ENCODE measurements at regions not wholly inside any gene's neighbourhood (a gene's known extent, or its start where the extent isn't known, plus 50 kb on each side); places are given as distances from the start of the nearest gene placed in this dataset.

DNA sequence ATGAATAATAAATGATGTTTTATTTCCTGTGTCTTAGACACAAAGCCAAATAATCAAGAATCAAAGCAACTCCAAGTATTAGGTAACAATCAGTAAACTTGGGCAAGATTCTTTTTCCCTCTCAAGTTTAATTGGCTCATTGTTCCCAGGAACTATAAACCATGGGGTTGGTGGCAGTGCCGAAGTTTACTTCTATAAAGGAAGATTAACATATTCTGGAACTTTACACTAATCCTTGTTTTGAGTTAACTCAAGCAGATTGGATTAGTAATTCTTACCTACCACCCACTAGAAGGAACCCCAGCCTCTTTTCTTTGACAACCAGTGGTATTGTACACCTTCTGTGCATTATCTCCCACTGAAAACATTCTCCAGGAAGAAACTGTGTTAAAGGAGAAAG, 197.1 kb downstream of the EXOC5 start:
- TF ChIP-seq POLR2A (IDR thresholded peaks at IDR 0.05) (no peak), CTCF (IDR thresholded peaks at IDR 0.05 in 4 of 5, conservative IDR thresholded peaks at IDR 0.05 in 1 of 5) (no peak)
- Histone ChIP-seq H3K4me1 (no peaks in the 10 kb centered on the region), H3K36me3 (no peaks in the 10 kb centered on the region), H3K9me3 (no peaks in the 10 kb centered on the region), H3K4me3 (no peak overlapping the region), H3K27ac (no peak overlapping the region), H3K27me3 (peaks cover 0 to 3% (median 0%) of the 10 kb centered on the region in 3 donors)
- no peak for DNase-seq
- in situ Hi-C loops (cut with MboI; ENCODE audit: low sequenced_read_pairs in 4 of 4), result no loop called here
- intact Hi-C loops (cut with DNase I; ENCODE audit: low total_unique reads), result no loop called here
- no peak for ATAC-seq

DNA sequence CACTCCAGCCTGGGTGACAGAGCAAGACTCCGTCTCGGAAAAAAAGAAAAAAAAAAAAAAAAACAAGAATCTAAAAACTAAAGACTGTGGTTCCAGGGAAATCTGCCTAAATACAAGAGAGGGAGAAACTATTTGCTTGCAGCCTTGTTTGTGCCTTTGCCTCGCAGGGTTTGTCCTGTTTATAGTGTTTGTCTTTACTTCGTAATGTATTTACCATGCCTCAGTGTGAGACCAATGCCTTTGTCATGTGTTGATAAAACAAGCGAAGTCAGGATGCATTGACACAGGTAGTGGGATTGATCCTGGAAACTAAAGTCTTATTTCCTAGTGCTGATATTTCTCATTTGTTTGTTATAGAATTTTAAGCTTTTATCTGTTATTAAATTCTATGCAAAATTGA, 199.0 kb downstream of the EXOC5 start:
- H3K27ac ChIP-seq, result no peak overlapping the region
- intact Hi-C loops (cut with DNase I; ENCODE audit: low total_unique reads) (loop anchor here (10.0 kb wide), 1 partner anchor 575 kb away; no protein-coding TSS in a partner anchor), in situ Hi-C loops (cut with MboI; ENCODE audit: low sequenced_read_pairs in 4 of 4) (no loop called here)
- no peak for ATAC-seq
- H3K4me1 ChIP-seq, result no peaks in the 10 kb centered on the region
- H3K27me3 ChIP-seq, result peaks cover 0 to 3% (median 0%) of the 10 kb centered on the region in 3 donors
- no peak for TF ChIP-seq POLR2A (IDR thresholded peaks at IDR 0.05)
- no peak for TF ChIP-seq CTCF (IDR thresholded peaks at IDR 0.05 in 4 of 5, conservative IDR thresholded peaks at IDR 0.05 in 1 of 5)
- DNase-seq, result no peak
- no peaks in the 10 kb centered on the region for H3K36me3 ChIP-seq
- H3K4me3 ChIP-seq, result no peak overlapping the region
- no peaks in the 10 kb centered on the region for H3K9me3 ChIP-seq

DNA sequence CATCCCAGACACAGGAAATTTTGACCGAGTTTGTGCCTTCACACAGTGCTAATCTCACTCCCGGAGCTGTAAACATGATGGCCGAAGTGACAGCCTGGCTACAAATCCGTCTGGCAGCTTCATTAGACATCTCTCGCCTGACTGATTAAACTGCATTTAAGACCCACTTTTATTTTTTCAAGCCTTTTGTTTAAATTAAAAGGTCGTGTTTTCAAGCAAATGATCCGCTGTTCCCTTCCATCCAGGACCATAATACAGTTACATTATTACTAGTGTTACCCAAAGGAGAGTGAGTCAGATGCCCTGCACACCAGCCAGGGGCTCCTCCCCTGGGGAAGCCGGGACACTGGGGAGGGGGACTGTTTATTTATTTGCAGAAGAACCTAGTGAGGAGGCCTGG, 200.2 kb downstream of the EXOC5 start:
- in situ Hi-C loops (cut with MboI; ENCODE audit: low sequenced_read_pairs in 4 of 4), result no loop called here
- no peak overlapping the region for H3K4me3 ChIP-seq
- peaks cover 0 to 3% (median 0%) of the 10 kb centered on the region in 3 donors for H3K27me3 ChIP-seq
- H3K4me1 ChIP-seq, result no peaks in the 10 kb centered on the region
- H3K27ac ChIP-seq, result no peak overlapping the region
- ATAC-seq, result no peak
- H3K9me3 ChIP-seq, result no peaks in the 10 kb centered on the region
- no peak for DNase-seq
- intact Hi-C loops (cut with DNase I; ENCODE audit: low total_unique reads), result loop anchor here (10.0 kb wide), 1 partner anchor 574 kb away; no protein-coding TSS in a partner anchor
- H3K36me3 ChIP-seq, result no peaks in the 10 kb centered on the region
- TF ChIP-seq CTCF (IDR thresholded peaks at IDR 0.05 in 4 of 5, conservative IDR thresholded peaks at IDR 0.05 in 1 of 5) (no peak), POLR2A (IDR thresholded peaks at IDR 0.05) (no peak)

- in situ Hi-C loops (cut with MboI; ENCODE audit: low sequenced_read_pairs in 4 of 4), result no loop called here
- no peak for DNase-seq
- H3K9me3 ChIP-seq, result no peaks in the 10 kb centered on the region
- H3K36me3 ChIP-seq, result no peaks in the 10 kb centered on the region
- no peak overlapping the region for H3K27ac ChIP-seq
- H3K4me3 ChIP-seq, result no peak overlapping the region
- intact Hi-C loops (cut with DNase I; ENCODE audit: low total_unique reads), result loop anchor here (10.0 kb wide), 1 partner anchor 572 kb away; no protein-coding TSS in a partner anchor
- TF ChIP-seq POLR2A (IDR thresholded peaks at IDR 0.05), result no peak
- peak in 2 of 5 experiments; percentile 25 to 49 for TF ChIP-seq CTCF (IDR thresholded peaks at IDR 0.05 in 4 of 5, conservative IDR thresholded peaks at IDR 0.05 in 1 of 5)
- no peaks in the 10 kb centered on the region for H3K4me1 ChIP-seq
- no peak for ATAC-seq
- H3K27me3 ChIP-seq, result peaks cover 0 to 3% (median 0%) of the 10 kb centered on the region in 3 donors
Observed at GRCh38 chr14:57066887-57067513, 201.7 kb downstream of the EXOC5 start.

All from gastrocnemius medialis (tissue), 4 donors.